H1 (cell line): ENCODE measurements at regions not wholly inside any gene's neighbourhood (a gene's known extent, or its start where the extent isn't known, plus 50 kb on each side); places are given as distances from the start of the nearest gene placed in this dataset.
A peak's percentile ranks its signal among the peaks of the same experiment; 100 is the strongest.

ENCODE experiments used
- CTCF ChIA-PET: fragments of 300-600 bp; sonication (Branson Sonifier 250); formaldehyde crosslinking; loops from one replicate; lab custom pipeline; 2021; ENCODE audit not compliant: partially characterized antibody; lab: Charles Lee
- POLR2A ChIA-PET: fragments of 300-600 bp; sonication (Branson Sonifier 250); formaldehyde crosslinking; loops from one replicate; lab custom pipeline; 2021; ENCODE audit warnings: inconsistent platforms; ENCODE audit not compliant: partially characterized antibody; lab: Charles Lee
- DNase-seq, 2 experiments: peaks; one replicate each; pipeline versions ENCODE4 v3.0.0 to v3.0.0-alpha.2; 2010 to 2022; ENCODE audit warnings: low spot score in 2 of 2, low read depth in 1 of 2, mixed read lengths in 1 of 2
- FAIRE-seq: peaks from 2 replicates; lab custom pipeline; 2011; peaks lifted over from hg19 to GRCh38; lab: Jason Lieb, UNC
- H2AFZ ChIP-seq: 2 replicates; pipeline ENCODE4 v1.8.1; 2012; ENCODE audit warnings: low read length, inconsistent platforms
- H2AK5ac ChIP-seq: 2 replicates; pipeline ENCODE4 v1.6.1; 2013; ENCODE audit warnings: low read depth, low read length
- H2BK120ac ChIP-seq: replicated peaks from 2 replicates; pipeline ENCODE3; 2013; ENCODE audit warnings: low read depth, low read length, inconsistent platforms
- H2BK12ac ChIP-seq: 2 replicates; pipeline ENCODE4 v1.6.1; 2013; ENCODE audit warnings: low read depth, low read length
- H2BK15ac ChIP-seq: 2 replicates; pipeline ENCODE4 v1.6.1; 2013; ENCODE audit warnings: low read length
- H2BK20ac ChIP-seq: 2 replicates; pipeline ENCODE4 v1.6.1; 2013; ENCODE audit warnings: low read length
- H2BK5ac ChIP-seq: 2 replicates; pipeline ENCODE4 v1.6.1; 2013; ENCODE audit warnings: low read depth, low read length
- H3K14ac ChIP-seq: 2 replicates; pipeline ENCODE4 v1.6.1; 2013; ENCODE audit warnings: inconsistent platforms; ENCODE audit not compliant: insufficient read length
- H3K18ac ChIP-seq: 2 replicates; pipeline ENCODE4 v1.6.1; 2013; ENCODE audit warnings: low read length; ENCODE audit errors: extremely low read depth
- H3K23ac ChIP-seq: 2 replicates; pipeline ENCODE4 v1.6.1; 2013; ENCODE audit warnings: inconsistent platforms; ENCODE audit not compliant: insufficient read length
- H3K23me2 ChIP-seq: 2 replicates; pipeline ENCODE4 v1.6.1; 2013; ENCODE audit warnings: low read depth, low read length
- H3K27ac ChIP-seq: 2 replicates; pipeline ENCODE4 v1.6.1; 2011; ENCODE audit warnings: low read depth, low read length, inconsistent platforms
- H3K27me3 ChIP-seq, 4 experiments: replicated peaks in 1 of 4; 1 replicate in 1 of 4; 2 replicates in 3 of 4; pipeline versions ENCODE4 v1.6.1 to v1.8.1; 2011 to 2013; ENCODE audit warnings: low read length in 3 of 4, mild to moderate bottlenecking in 3 of 4, inconsistent platforms in 2 of 4, mixed read lengths in 2 of 4, moderate library complexity in 1 of 4; ENCODE audit not compliant: control insufficient read depth in 3 of 4, insufficient read depth in 3 of 4; ENCODE audit errors: extremely low read depth in 1 of 4
- H3K36me3 ChIP-seq, 4 experiments: 2 replicates each; pipeline versions ENCODE4 v1.6.1 to v1.8.1; 2011 to 2013; ENCODE audit warnings: mild to moderate bottlenecking in 4 of 4, low read length in 3 of 4, moderate library complexity in 2 of 4, control low read depth in 1 of 4, inconsistent platforms in 1 of 4; ENCODE audit not compliant: insufficient read depth in 4 of 4, control insufficient read depth in 2 of 4
- H3K4ac ChIP-seq: replicated peaks from 2 replicates; pipeline ENCODE3; 2013; ENCODE audit warnings: low read length, low read depth, mixed read lengths, inconsistent platforms; ENCODE audit not compliant: insufficient read length
- H3K4me1 ChIP-seq, 4 experiments: replicated peaks in 1 of 4; 1 replicate in 1 of 4; 2 replicates in 3 of 4; pipeline versions ENCODE4 v1.6.1 to v1.8.1; 2011 to 2013; ENCODE audit warnings: low read length in 3 of 4, inconsistent platforms in 2 of 4, mixed read lengths in 1 of 4; ENCODE audit not compliant: insufficient read depth in 4 of 4, control insufficient read depth in 3 of 4
- H3K4me2 ChIP-seq, 2 experiments: 2 replicates each; pipeline versions ENCODE4 v1.6.1 to v1.8.1; 2011 to 2013; ENCODE audit warnings: low read depth in 2 of 2, low read length in 2 of 2, control low read depth in 1 of 2, inconsistent platforms in 1 of 2, mild to moderate bottlenecking in 1 of 2; ENCODE audit not compliant: insufficient read depth in 1 of 2
- H3K4me3 ChIP-seq, 4 experiments: fragments of 200-600, 300-600 bp in 1 of 4; sonication (generic), shearing (Covaris generic), sonication (Bioruptor Twin) in 1 of 4; 2 replicates each; pipeline versions ENCODE4 v1.5.1 to v1.8.1; 2011 to 2016; ENCODE audit warnings: low read length in 4 of 4, low read depth in 3 of 4, control low read depth in 2 of 4, inconsistent platforms in 2 of 4, mild to moderate bottlenecking in 2 of 4, mixed read lengths in 1 of 4, moderate library complexity in 1 of 4; ENCODE audit not compliant: insufficient read depth in 2 of 4; ENCODE audit errors: extremely low read depth in 1 of 4
- H3K56ac ChIP-seq: replicated peaks from 2 replicates; pipeline ENCODE3; 2013; ENCODE audit warnings: low read depth, mild to moderate bottlenecking, mixed read lengths, low read length, inconsistent platforms; ENCODE audit not compliant: insufficient read length
- H3K79me1 ChIP-seq: 2 replicates; pipeline ENCODE4 v1.6.1; 2013; ENCODE audit warnings: low read depth, low read length, control low read depth
- H3K79me2 ChIP-seq, 2 experiments: 2 replicates each; pipeline versions ENCODE4 v1.6.1 to v1.8.1; 2012 to 2013; ENCODE audit warnings: low read length in 2 of 2, mild to moderate bottlenecking in 2 of 2, inconsistent platforms in 1 of 2; ENCODE audit not compliant: insufficient read depth in 2 of 2, control insufficient read depth in 1 of 2
- H3K9ac ChIP-seq, 4 experiments: replicated peaks in 1 of 4; 1 replicate in 1 of 4; 2 replicates in 3 of 4; pipeline versions ENCODE4 v1.6.1 to v1.8.1; 2011 to 2013; ENCODE audit warnings: low read depth in 3 of 4, low read length in 3 of 4, control low read depth in 2 of 4, mild to moderate bottlenecking in 2 of 4, moderate library complexity in 2 of 4, inconsistent platforms in 1 of 4; ENCODE audit errors: extremely low read depth in 1 of 4
- H3K9me3 ChIP-seq, 2 experiments: 2 replicates each; pipeline versions ENCODE4 v1.6.1 to v1.8.1; 2012 to 2013; ENCODE audit warnings: mild to moderate bottlenecking in 2 of 2, moderate library complexity in 2 of 2, control low read depth in 1 of 2, inconsistent platforms in 1 of 2, low read depth in 1 of 2, low read length in 1 of 2, mixed read lengths in 1 of 2; ENCODE audit not compliant: insufficient read depth in 2 of 2
- H4K20me1 ChIP-seq, 2 experiments: replicated peaks in 1 of 2; 2 replicates each; pipeline versions ENCODE3 to v1.8.1; 2011 to 2013; ENCODE audit warnings: inconsistent platforms in 2 of 2, low read length in 2 of 2, mild to moderate bottlenecking in 1 of 2; ENCODE audit not compliant: insufficient read depth in 2 of 2, control insufficient read depth in 1 of 2
- H4K5ac ChIP-seq: 2 replicates; pipeline ENCODE4 v1.6.1; 2013; ENCODE audit warnings: low read length, low read depth, mixed read lengths, inconsistent platforms; ENCODE audit not compliant: insufficient read length
- H4K8ac ChIP-seq: 2 replicates; pipeline ENCODE4 v1.8.0; 2013; ENCODE audit warnings: mild to moderate bottlenecking, moderate library complexity, low read length, inconsistent platforms; ENCODE audit not compliant: insufficient read depth; ENCODE audit errors: extremely low read depth
- H4K91ac ChIP-seq: replicated peaks from 2 replicates; pipeline ENCODE3; 2013; ENCODE audit warnings: low read length, mixed read lengths, inconsistent platforms; ENCODE audit not compliant: insufficient read length
- CBX8 ChIP-seq: fragments of 300-800, 300-1000 bp; sonication (generic); IDR thresholded peaks from 2 replicates; pipeline ENCODE4 v1.7.1; 2016; ENCODE audit warnings: low read depth, low read length, borderline replicate concordance
- EP300 ChIP-seq, 2 experiments: IDR thresholded peaks; 1 replicate in 1 of 2; 2 replicates in 1 of 2; pipeline ENCODE4 v1.6.1; 2011 to 2012; ENCODE audit warnings: low read depth in 2 of 2, low read length in 2 of 2, mild to moderate bottlenecking in 2 of 2, borderline replicate concordance in 1 of 2, inconsistent platforms in 1 of 2, moderate library complexity in 1 of 2
- FOSL1 ChIP-seq: IDR thresholded peaks from 2 replicates; pipeline ENCODE4 v1.6.1; 2011; ENCODE audit warnings: mild to moderate bottlenecking, low read depth, low read length, moderate library complexity; ENCODE audit not compliant: insufficient read depth
- NRF1 ChIP-seq: IDR thresholded peaks from 2 replicates; pipeline ENCODE4 v1.6.1; 2011; ENCODE audit warnings: mild to moderate bottlenecking, low read depth, low read length, improper control_type of control experiment
- POLR2A ChIP-seq, 2 experiments: IDR thresholded peaks; 1 replicate in 1 of 2; 2 replicates in 1 of 2; pipeline ENCODE4 v1.6.1; 2011; ENCODE audit warnings: low read depth in 2 of 2, low read length in 2 of 2, mild to moderate bottlenecking in 2 of 2; ENCODE audit errors: control extremely low read depth in 1 of 2
- POLR2AphosphoS5 ChIP-seq: IDR thresholded peaks from 2 replicates; pipeline ENCODE4 v1.6.1; 2011; ENCODE audit warnings: low read depth, low read length
- SAP30 ChIP-seq: fragments of 300-600 bp; sonication (generic); IDR thresholded peaks from 2 replicates; pipeline ENCODE4 v1.7.1; 2012; ENCODE audit warnings: low read length, moderate library complexity, mild to moderate bottlenecking, inconsistent platforms; ENCODE audit not compliant: insufficient read depth, insufficient replicate concordance
- SIX5 ChIP-seq: IDR thresholded peaks from 2 replicates; pipeline ENCODE4 v1.6.1; 2011; ENCODE audit warnings: mild to moderate bottlenecking, low read depth, low read length
- SP1 ChIP-seq: IDR thresholded peaks from 2 replicates; pipeline ENCODE4 v1.6.1; 2011; ENCODE audit warnings: low read depth, low read length
- SP2 ChIP-seq: IDR thresholded peaks from 2 replicates; pipeline ENCODE4 v1.6.1; 2012; ENCODE audit warnings: mild to moderate bottlenecking, low read length, inconsistent platforms
- SP4 ChIP-seq: IDR thresholded peaks from 2 replicates; pipeline ENCODE4 v1.6.1; 2012; ENCODE audit warnings: low read length, inconsistent platforms
- SRF ChIP-seq: IDR thresholded peaks from 2 replicates; pipeline ENCODE4 v1.6.1; 2011; ENCODE audit warnings: mild to moderate bottlenecking, low read depth, low read length, moderate library complexity
- TBP ChIP-seq: IDR thresholded peaks from 2 replicates; pipeline ENCODE4 v1.6.1; 2011; ENCODE audit warnings: low read depth, low read length, improper control_type of control experiment
- whole genome bisulfite sequencing, 2 experiments: shearing (Covaris generic) in 1 of 2; methylation state at CpG; one replicate each; pipeline versions ENCODE4 v1.1.6 to v1.1.7; 2013 to 2015; ENCODE audit warnings: low lambda C conversion rate in 2 of 2, mixed read lengths in 2 of 2, inconsistent platforms in 1 of 2, low coverage in 1 of 2, missing lambda C conversion rate in 1 of 2; ENCODE audit not compliant: insufficient replicate concordance in 2 of 2, insufficient coverage in 1 of 2, insufficient read length in 1 of 2; ENCODE audit errors: extremely low coverage in 1 of 2, missing lambda C conversion rate in 1 of 2; 5-methylcytosine and 5-hydroxymethylcytosine counted together
- TF ChIP-seq, protein P1 (sequence below): IDR thresholded peaks from 2 replicates; pipeline ENCODE4 v1.6.1; 2012; ENCODE audit warnings: low read length, inconsistent platforms

DNA sequence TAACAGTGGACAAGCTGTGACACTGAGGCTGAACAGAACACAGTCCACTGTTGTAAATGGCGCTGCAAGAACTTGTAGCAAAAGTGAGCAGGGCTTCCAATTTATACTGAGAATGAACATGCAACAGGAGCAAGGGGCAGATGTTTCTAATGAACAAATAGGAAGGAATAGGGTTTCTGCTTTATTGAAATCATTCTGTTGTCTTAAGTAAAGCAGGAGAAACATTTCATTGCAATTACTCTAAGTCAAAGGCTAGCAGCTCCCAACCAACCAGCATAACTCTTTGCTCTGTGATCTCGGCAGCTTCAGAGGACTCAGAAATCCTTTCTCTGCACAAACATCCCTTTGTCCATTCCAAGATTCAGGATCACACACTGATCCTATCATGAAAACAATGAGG lies 236.2 kb upstream of the PRSS58 start:
- ChIA-PET CTCF (interaction anchor here (0.7 to 32.4 kb wide), 12 partner anchors 10 to 193 kb away, joined by 3 to 665 read pairs (median 4); no protein-coding TSS in a partner anchor), POLR2A (no interaction called here)
- Histone ChIP-seq H2BK120ac (no peak overlapping the region), H3K27me3 (no peaks in the 10 kb centered on the region), H3K79me2 (no peaks in the 10 kb centered on the region), H3K23me2 (no peaks in the 10 kb centered on the region; the same call in 1 of the 2 replicates), H3K4ac (no peak overlapping the region), H2BK12ac (no peak overlapping the region), H4K5ac (no peak overlapping the region), H3K36me3 (no peaks in the 10 kb centered on the region), H3K79me1 (no peaks in the 10 kb centered on the region), H4K20me1 (no peaks in the 10 kb centered on the region), H2BK20ac (no peak overlapping the region), H2BK15ac (no peak overlapping the region), H3K14ac (peak overlapping the region; percentile 67), H2BK5ac (no peak overlapping the region), H3K9ac (no peak overlapping the region), H3K4me3 (no peak overlapping the region), H2AFZ (no peak overlapping the region), H3K27ac (no peak overlapping the region), H3K18ac (no peak overlapping the region), H3K23ac (no peak overlapping the region), H4K91ac (no peak overlapping the region), H3K4me1 (no peaks in the 10 kb centered on the region), H3K9me3 (no peaks in the 10 kb centered on the region), H3K56ac (no peak overlapping the region), H3K4me2 (no peak overlapping the region), H4K8ac (no peak overlapping the region), H2AK5ac (no peak overlapping the region)
- no peak for DNase-seq
- FAIRE-seq, result no peak
- 78% methylated on average over 2 of the region's 2 CpGs; no CpG with 5 or more reads in 1 of the 2 experiments for WGBS, 2 experiments
- TF ChIP-seq SRF (no peak), SP1 (no peak), CBX8 (no peak), EP300 (IDR thresholded peaks at IDR 0.05; ENCODE audit: borderline replicate concordance in 1 of 2, low read depth in 2 of 2, low read length in 2 of 2) (no peak), POLR2AphosphoS5 (no peak), SP4 (no peak), FOSL1 (no peak), NRF1 (no peak), SAP30 (no peak), SP2 (no peak), TBP (no peak), SIX5 (no peak), POLR2A (IDR thresholded peaks at IDR 0.05; ENCODE audit: control extremely low read depth in 1 of 2, low read depth in 2 of 2, low read length in 2 of 2) (no peak)
- TF ChIP-seq, protein P1, sequence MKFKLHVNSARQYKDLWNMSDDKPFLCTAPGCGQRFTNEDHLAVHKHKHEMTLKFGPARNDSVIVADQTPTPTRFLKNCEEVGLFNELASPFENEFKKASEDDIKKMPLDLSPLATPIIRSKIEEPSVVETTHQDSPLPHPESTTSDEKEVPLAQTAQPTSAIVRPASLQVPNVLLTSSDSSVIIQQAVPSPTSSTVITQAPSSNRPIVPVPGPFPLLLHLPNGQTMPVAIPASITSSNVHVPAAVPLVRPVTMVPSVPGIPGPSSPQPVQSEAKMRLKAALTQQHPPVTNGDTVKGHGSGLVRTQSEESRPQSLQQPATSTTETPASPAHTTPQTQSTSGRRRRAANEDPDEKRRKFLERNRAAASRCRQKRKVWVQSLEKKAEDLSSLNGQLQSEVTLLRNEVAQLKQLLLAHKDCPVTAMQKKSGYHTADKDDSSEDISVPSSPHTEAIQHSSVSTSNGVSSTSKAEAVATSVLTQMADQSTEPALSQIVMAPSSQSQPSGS, result no peak
